GM13977 (cell line): ENCODE measurements at regions not wholly inside any gene's neighbourhood (a gene's known extent, or its start where the extent isn't known, plus 50 kb on each side); places are given as distances from the start of the nearest gene placed in this dataset.

Experiments
- DNase-seq: peaks from one replicate; pipeline ENCODE4 v3.0.0; 2012; ENCODE audit warnings: low spot score
- in situ Hi-C: fragments of 300-500 bp; cut with MboI; formaldehyde crosslinking; loops from one replicate; pipeline ENCODE4 v1.12.0; 2022; ENCODE audit warnings: low sequenced_read_pairs, low pct_unique_long_range_greater_than_20kb, mixed read lengths, inconsistent platforms; ENCODE audit not compliant: unreplicated experiment
- TF ChIP-seq, protein P1 (sequence below): IDR thresholded peaks from 2 replicates; pipeline ENCODE4 v1.5.1; 2012; ENCODE audit warnings: mild to moderate bottlenecking, control low read depth; ENCODE audit not compliant: insufficient read depth; ENCODE audit errors: extremely low read depth, missing control alignments

DNA sequence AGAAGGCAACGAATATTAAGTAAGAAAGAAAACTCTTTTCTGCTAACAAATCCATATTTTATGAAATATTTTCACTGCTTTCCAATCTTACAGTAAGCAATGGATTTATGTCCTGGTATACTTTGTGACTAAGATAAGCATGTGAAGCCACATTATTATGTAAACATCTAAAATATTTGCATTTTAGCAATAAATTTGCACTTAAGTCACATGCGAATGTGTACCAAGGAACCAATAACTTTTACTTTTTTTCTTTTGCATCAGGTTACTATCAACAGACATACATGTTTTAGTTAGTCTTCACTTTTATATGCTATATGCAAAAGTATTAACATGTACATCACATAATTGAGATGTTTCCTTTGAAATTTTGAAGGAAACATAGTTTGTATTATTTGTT is 536.7 kb downstream of the SLITRK6 start:
- no peak for DNase-seq
- TF ChIP-seq, protein P1, sequence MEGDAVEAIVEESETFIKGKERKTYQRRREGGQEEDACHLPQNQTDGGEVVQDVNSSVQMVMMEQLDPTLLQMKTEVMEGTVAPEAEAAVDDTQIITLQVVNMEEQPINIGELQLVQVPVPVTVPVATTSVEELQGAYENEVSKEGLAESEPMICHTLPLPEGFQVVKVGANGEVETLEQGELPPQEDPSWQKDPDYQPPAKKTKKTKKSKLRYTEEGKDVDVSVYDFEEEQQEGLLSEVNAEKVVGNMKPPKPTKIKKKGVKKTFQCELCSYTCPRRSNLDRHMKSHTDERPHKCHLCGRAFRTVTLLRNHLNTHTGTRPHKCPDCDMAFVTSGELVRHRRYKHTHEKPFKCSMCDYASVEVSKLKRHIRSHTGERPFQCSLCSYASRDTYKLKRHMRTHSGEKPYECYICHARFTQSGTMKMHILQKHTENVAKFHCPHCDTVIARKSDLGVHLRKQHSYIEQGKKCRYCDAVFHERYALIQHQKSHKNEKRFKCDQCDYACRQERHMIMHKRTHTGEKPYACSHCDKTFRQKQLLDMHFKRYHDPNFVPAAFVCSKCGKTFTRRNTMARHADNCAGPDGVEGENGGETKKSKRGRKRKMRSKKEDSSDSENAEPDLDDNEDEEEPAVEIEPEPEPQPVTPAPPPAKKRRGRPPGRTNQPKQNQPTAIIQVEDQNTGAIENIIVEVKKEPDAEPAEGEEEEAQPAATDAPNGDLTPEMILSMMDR = no peak
- in situ Hi-C loops = no loop called here

DNA sequence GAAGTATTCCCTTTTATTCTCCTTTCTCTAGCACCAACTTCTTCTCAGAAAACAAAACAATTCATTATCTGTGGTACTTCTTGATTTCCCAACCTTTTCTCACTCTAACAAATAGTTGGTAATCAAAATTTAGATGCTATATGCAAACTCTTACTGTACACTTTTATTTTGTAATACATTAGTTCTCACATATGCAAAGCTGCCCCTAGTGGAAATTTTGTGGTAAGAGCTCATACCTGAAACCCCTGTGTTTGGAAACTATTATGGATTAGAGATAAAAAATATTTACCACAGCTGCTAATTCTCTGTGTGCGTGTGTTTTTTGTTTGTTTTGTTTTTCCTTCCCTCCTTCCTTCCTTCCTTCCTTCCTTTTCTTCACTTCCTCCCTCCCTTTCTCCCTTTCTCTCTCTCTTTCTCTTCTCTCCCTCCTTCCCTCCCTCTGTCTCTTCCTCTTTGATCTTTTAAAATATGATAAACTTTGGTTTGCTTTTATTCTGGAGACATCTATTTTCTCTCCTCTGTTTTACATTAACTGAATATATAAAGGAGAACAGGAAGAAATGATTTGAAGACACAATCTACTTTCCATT is 537.4 kb downstream of the SLITRK6 start:
- in situ Hi-C loops = no loop called here
- TF ChIP-seq, protein P1 = no peak
- no peak for DNase-seq

DNA sequence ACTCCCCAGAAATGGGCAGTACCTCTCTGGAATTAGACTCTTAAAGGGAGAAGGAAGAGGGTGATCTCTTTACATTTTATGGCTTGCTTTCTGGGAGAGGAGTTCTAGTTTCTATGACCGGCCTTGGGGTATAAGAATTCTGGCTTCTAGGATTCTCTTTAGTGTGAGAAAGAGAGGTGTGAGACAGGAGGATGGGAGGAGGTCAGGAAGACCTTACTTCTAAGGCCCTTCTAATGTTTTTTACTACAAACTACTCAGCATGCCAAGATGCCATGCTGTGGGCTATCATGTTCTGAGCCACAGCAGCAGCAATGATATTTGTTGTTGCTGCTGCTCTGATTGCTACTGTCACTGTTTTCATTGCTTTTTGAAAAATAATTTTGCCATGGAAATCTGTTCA is 538.3 kb downstream of the SLITRK6 start:
- TF ChIP-seq, protein P1 = no peak
- in situ Hi-C loops = no loop called here
- no peak for DNase-seq

DNA sequence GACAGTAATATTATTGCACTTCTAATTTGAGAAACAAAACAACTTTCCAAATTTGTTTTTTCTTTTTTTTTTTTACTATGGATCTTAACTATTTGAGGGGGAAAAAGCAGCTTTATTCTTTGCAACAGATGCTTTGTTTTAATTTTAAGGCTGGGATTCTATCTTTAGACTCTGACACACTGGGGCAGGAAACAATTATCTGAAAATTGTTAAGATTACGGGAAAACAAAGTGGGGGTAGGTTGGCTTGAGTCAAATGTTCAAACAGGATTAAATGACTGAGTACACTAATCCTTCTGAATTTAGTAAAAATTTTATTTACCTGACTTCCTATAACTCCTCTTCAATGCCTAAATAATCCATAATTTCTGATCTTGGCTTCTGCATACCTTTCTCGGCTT is 543.2 kb downstream of the SLITRK6 start:
- TF ChIP-seq, protein P1 = no peak
- no peak for DNase-seq
- in situ Hi-C loops = no loop called here

DNA sequence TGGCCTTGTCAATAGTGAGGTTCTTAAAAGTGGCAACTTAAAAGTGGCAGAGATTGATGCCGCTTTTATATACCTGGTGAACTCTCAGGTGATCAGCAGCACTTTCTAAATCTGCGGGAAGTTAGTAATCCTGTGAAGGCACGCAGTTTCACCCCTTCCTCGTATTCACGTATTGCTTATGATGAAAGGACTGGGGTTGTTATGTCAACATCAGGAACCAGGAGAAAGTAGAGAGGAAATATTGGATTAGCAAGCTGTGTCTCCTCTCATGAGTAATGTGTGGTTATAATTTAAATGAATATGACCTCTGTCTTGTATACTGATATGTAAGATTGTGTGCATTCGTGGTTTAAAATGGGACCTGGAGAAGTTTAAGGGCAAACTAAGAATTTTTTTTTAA is 544.6 kb downstream of the SLITRK6 start:
- in situ Hi-C loops = no loop called here
- no peak for DNase-seq
- TF ChIP-seq, protein P1 = no peak

DNA sequence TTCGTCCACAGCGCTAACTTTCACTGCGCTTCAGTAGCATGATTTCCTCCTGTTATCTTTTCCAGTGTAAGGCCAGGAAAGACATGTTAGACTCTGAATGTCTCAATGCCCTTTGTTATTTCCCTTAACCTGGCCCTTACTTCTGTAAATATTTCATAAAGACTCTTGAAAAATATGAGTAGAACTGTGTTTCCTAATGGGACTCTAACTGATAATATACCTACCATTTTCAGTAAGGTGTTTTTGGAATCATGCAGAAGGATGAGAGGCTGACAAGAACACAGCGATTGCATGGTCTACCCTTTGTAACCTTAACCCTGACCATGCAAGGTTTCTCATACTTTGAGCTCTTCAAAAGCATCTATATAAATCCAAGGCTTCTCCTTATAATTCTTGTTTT is 550.1 kb downstream of the SLITRK6 start:
- DNase-seq = no peak
- TF ChIP-seq, protein P1 = no peak
- in situ Hi-C loops = no loop called here

DNA sequence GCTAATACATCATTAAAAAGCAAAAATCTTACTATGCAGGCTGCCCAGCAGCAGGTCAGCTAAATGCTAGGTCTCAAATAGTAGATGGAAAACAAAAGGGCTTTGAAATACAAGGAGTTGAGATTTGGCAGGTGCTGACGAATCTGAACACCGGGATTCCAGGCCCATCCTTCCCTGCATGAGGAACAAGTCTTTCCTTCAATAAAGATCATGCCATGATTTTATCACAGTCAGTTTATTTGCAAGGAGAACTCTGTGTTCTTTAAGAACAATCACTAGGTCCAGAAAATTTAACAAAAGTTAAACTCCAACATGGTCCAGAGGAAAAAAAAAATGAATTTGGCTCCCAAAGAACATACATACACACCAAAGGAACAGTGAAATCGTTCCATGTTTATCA is 551.4 kb downstream of the SLITRK6 start:
- DNase-seq = no peak
- TF ChIP-seq, protein P1 = no peak
- in situ Hi-C loops = no loop called here
